ENCODE measurements at regions not wholly inside any gene's neighbourhood (a gene's known extent, or its start where the extent isn't known, plus 50 kb on each side); places are given as distances from the start of the nearest gene placed in this dataset.
A peak's percentile ranks its signal among the peaks of the same experiment; 100 is the strongest.

DNA sequence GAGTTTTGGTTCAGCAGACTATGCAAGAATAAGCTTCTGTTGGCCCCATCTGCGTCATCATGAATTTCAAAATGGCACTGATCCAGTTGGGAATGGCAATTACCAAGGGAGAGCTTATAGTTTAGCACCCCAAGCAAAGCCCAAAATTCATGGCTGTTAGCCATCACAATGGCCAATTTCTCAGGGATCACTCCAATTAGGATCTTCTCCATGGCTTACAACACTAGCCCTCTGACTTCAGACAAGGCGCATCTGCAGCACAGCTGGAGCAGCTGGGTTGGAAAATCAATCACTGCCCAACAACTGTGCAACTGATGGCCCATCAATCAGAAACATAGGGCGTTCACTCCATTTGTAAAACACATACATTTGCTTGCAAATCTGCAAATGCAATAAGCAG lies 273.6 kb downstream of the SRBD1 start:
- DNase-seq = no peak

GRCh38 chr2:45334205-45334604 lies 276.9 kb downstream of the SRBD1 start:
- DNase-seq = no peak

DNA sequence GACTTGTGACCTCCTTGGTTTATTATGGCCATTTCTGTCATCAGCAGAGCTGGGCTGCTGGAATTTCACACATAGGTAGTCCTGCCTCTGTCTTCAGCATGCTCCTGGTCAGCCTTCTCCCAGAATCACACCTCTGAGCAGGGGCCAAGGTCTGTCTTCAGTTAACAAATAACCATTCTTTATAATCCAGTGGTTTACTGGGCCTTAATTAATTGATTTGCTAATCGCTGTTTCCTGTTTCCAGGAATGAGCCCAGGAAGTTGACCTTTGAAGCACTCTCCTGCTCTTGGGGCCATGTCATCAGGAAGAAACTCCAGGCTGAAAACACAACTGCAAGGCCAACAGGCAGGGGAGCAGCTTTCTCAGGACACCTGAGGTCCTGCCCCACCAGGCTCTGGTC lies 278.5 kb downstream of the SRBD1 start:
- DNase-seq = no peak

- DNase-seq = no peak
Observed at GRCh38 chr2:45332094-45332493, 279.0 kb downstream of the SRBD1 start.

DNA sequence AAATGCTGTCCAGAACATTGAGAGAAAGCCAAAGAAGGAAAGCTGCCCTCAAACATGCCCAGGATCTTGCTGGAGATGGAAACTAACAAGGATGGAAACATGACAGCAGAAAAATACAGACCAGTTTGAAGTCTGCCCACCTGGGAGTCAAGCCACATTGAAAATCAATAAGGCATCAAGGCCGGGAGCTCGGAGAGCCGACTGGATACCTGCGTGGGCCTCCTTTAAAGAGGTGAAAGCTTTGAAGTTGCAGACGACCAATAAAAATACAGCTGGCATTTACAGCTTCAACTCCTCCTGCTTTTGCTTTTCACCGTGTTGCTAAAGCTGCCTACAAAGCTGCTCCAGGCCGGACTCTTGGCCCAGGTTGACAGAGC lies 279.7 kb downstream of the SRBD1 start:
- DNase-seq = no peak

DNA sequence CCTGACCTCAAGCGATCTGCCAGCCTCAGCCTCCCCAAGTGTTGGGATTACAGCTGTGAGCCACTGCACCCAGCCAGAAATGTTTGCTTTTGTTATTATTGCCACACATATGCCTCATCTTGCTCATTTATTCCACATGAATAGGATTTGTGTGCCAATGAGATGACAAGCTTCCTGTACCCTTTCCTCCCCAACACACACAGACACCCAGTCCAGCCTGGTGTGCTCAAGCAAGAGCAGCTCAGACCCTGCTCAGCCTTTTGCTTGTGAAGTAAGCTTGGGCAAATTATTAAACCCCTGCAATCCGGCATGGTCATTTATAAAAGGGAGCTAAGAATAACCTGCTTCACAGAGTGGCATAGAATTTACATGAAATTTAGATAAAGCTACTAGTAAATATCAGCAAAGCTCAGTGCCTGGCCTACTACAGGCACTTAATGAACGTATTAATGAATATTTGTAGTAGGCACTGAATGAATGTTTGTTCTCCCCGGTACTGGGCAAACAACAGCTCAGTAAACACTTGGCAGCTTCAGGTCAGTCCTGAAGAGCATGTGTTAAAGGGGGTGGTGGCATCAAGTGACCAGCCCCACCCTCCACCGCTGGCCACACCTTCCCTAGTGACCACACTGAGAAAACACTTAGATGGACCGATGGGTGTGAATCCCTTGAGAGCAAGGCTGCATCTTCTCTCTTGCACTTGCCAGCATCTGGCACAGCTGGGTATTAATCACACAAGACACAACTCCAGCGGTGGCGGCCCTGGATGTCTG lies 280.2 kb downstream of the SRBD1 start:
- DNase-seq = no peak

GRCh38 chr2:45330108-45330507 lies 281.0 kb downstream of the SRBD1 start:
- DNase-seq = no peak

- peak; percentile 24 for DNase-seq
Observed at GRCh38 chr2:45329045-45329677, 281.9 kb downstream of the SRBD1 start.

DNA sequence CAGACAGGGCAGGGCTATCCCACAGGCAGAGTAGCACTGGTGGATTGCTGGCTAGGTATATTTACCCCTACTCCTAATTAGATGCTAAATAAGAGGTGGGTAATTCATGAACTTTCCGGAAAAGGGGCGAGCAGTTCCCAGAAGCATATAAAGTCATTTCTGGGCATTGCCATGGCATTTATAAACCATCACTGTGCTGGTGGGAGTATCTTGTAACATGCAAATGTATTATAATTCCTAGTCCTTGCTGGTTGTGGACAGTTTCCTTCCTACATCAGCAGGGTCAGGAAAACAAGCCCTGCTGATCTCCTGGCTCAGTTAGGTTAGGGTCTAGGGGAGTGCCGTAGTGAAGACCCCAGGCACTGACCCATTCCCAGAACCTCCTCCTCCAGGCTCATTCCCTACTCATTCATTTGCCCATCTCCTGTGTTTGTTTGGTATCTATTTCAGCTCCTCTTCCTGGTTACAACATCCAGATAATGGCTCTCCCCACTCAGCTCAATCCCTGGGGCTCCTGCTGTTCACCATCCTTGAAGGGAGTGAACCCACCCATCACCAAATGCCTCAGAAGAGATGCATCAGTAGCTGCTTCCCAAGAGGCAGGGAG lies 282.7 kb downstream of the SRBD1 start:
- DNase-seq = no peak

- no peak for DNase-seq
Observed at GRCh38 chr2:45323344-45323743, 287.7 kb downstream of the SRBD1 start.

DNA sequence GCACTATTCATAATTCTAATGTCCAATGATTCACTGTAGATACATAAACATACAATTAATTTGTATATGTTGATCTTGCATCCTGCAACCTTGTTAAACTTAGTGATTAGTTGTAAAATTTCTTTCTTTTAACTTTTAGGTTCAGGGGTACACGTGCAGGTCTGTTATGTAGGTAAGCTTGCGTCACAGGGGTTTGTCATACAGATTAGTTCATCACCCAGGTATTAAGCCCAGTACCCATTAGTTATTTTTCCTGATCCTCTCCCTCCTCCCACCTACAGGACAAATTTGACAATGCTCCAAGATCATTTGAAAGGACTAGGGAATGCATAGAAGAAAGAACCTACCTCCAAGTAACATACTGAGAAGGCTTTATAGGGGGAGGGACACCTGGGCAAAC lies 290.1 kb downstream of the SRBD1 start:
- no peak for DNase-seq

- no peak for DNase-seq
Observed at GRCh38 chr2:45319683-45320455, 291.2 kb downstream of the SRBD1 start.

DNA sequence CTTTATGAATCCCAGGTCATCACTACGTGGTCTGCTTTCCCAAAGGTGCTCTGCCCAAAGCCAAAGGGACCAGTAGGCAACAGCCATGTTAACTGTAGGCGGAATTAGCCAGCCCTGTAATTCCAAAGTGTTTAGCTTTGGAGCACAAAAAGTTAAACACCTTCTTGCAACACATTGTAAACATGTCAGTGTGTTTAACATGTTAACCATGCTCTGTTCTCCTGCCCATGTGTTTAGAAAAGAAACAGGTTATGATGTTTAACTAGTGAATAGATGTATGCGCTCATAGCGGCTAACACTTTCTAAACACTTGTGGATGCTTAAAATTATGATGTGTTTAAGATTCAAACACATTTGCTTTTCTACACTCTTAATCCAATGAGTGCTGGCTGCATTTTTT lies 292.4 kb downstream of the SRBD1 start:
- DNase-seq = no peak

DNA sequence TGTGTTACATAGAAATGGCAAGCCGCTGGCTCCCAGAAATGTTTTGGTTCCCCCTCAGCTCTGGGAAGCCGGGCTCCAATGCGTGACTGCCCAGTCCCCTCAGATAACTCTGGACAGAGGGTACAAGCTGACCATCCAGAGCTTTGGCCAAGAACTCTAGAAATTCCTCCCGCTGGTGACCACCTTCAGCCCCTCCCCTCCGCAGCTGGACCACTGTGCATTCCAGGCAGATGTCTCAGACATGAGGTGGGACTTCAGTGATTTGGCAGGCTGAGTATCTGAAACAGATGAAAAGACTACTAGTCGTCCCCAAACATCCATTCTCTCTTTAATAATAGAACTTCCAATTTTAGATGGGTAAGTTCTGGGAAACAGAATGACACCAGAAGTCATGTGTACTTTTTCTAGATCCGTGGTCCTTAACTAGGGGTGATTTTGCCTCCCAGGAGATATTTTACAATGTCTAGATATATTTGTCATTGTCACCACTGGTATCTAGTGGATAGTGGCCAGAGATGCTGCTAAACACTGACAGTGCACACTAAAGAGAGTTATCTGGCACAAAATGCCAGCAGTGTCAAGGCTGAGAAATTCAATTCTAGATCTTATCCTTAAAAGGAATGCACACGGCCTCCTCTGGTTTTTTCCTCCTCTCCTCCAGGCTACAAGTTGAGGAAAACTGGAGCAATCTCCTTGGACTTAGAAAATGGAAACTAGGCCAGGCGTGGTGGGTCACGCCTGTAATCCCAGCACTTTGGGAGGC lies 294.3 kb downstream of the SRBD1 start:
- no peak for DNase-seq

GRCh38 chr2:45315861-45316260 lies 295.2 kb downstream of the SRBD1 start:
- DNase-seq = no peak

GRCh38 chr2:45312275-45312674 lies 298.8 kb downstream of the SRBD1 start:
- DNase-seq = no peak

GRCh38 chr2:45311559-45311958 lies 299.5 kb downstream of the SRBD1 start:
- DNase-seq = no peak

GRCh38 chr2:45307147-45307546 lies 297.9 kb upstream of the SIX2 start:
- DNase-seq = no peak

DNA sequence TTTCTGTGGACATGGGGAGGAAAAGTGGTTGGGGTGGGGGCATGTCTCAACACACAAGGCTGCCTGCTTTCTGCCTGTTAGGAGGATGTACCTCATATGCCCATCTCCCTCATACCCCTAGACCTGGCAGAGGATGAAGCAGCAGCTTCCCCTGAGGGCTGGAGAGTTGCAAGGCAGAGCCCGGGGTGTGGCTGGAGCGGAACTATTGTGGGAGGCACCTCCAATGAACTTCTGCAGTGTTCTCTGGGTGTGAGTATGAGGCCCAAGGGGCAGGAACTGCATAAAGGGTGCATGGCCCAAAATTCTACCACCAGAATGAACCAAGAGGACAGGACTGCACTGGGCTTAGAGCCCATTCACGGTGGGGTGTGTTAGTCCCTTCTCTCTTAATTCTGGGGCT lies 296.3 kb upstream of the SIX2 start:
- no peak for DNase-seq

DNA sequence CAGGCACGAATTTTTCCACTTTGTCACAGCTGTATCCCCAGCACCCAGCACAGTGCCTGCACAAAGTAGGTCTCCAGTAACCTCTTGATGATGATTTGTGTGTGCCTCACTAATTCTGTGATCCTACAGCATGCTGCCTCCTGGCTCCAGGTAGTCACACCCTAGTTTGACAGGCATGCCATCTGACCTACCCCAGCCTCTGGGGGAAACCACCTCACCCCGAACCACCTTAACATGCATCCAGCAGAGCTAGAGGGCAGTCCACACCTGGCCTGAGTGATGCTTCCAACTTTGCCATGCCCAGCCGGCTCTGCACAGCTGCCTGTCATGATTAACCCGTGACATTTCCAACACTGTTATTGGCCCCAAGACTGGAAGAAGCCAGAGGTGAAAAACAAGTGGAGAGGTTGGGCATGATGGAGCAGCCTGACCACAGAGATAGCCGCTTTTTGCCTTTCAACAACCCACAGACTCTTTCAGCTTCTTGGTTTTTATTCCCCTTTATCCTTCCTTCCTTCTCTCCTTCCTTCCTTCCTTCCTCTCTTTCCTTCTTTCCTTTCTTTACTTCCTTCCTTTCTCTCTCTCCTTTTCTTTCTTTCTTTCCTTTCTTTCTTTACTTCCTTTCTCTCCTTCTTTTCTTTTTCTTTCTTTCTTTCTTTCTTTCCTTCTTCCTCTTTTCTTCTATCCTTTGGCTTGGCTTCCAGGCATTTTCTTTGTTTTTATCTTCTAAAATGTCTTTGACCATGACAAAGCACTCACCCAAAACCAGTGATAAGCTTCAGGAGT lies 294.4 kb upstream of the SIX2 start:
- no peak for DNase-seq

GRCh38 chr2:45301307-45302277 lies 292.3 kb upstream of the SIX2 start:
- DNase-seq = no peak

Measured in NCI-H82 (cell line).